ACC112 (cell line): ENCODE measurements at regions not wholly inside any gene's neighbourhood (a gene's known extent, or its start where the extent isn't known, plus 50 kb on each side); places are given as distances from the start of the nearest gene placed in this dataset.

Experiments used
- H2AFZ ChIP-seq: fragments of 200-600 bp; sonication (generic); one replicate; pipeline ENCODE4 v1.6.0; 2017; ENCODE audit warnings: antibody characterized with exemption, low read length; ENCODE audit not compliant: unreplicated experiment
- H3K27ac ChIP-seq: fragments of 200-600 bp; sonication (generic); 2 replicates; pipeline ENCODE4 v1.5.1; 2014; ENCODE audit warnings: low read depth, mild to moderate bottlenecking, antibody characterized with exemption, low read length, moderate library complexity
- H3K27me3 ChIP-seq: fragments of 200-600 bp; sonication (generic); 2 replicates; pipeline ENCODE4 v1.6.1; 2014; ENCODE audit warnings: mild to moderate bottlenecking, antibody characterized with exemption, low read length, moderate library complexity, mixed read lengths; ENCODE audit not compliant: insufficient read depth
- H3K36me3 ChIP-seq: fragments of 200-600 bp; sonication (generic); 2 replicates; pipeline ENCODE4 v1.6.1; 2016; ENCODE audit warnings: mild to moderate bottlenecking, antibody characterized with exemption, low read length, moderate library complexity, mixed read lengths; ENCODE audit not compliant: insufficient read depth
- H3K4me1 ChIP-seq: fragments of 200-600 bp; sonication (generic); one replicate; pipeline ENCODE4 v1.6.1; 2016; ENCODE audit warnings: low read length, mixed read lengths; ENCODE audit not compliant: insufficient read depth, unreplicated experiment, control insufficient read depth
- H3K4me3 ChIP-seq: fragments of 200-600 bp; sonication (generic); 2 replicates; pipeline ENCODE4 v1.5.1; 2014; ENCODE audit warnings: mild to moderate bottlenecking, low read depth, low read length
- H3K79me2 ChIP-seq: fragments of 200-600 bp; sonication (generic); one replicate; pipeline ENCODE4 v1.6.0; 2016; ENCODE audit warnings: low read length; ENCODE audit not compliant: control insufficient read depth, unreplicated experiment, insufficient read depth

GRCh38 chr17:56648321-56648720, 54.8 kb downstream of the NOG start:
- Histone ChIP-seq H3K79me2 (no peaks in the 10 kb centered on the region), H3K36me3 (no peaks in the 10 kb centered on the region), H3K27me3 (peaks cover 52% of the 10 kb centered on the region), H3K4me1 (no peaks in the 10 kb centered on the region), H3K27ac (no peak overlapping the region), H2AFZ (no peak overlapping the region), H3K4me3 (no peak overlapping the region)

- peaks cover 47% of the 10 kb centered on the region for H3K27me3 ChIP-seq
- H3K4me3 ChIP-seq = no peak overlapping the region
- no peak overlapping the region for H3K27ac ChIP-seq
- H2AFZ ChIP-seq = no peak overlapping the region
- no peaks in the 10 kb centered on the region for H3K79me2 ChIP-seq
- no peaks in the 10 kb centered on the region for H3K4me1 ChIP-seq
- no peaks in the 10 kb centered on the region for H3K36me3 ChIP-seq
Observed at GRCh38 chr17:56648806-56649205, 55.3 kb downstream of the NOG start.

DNA sequence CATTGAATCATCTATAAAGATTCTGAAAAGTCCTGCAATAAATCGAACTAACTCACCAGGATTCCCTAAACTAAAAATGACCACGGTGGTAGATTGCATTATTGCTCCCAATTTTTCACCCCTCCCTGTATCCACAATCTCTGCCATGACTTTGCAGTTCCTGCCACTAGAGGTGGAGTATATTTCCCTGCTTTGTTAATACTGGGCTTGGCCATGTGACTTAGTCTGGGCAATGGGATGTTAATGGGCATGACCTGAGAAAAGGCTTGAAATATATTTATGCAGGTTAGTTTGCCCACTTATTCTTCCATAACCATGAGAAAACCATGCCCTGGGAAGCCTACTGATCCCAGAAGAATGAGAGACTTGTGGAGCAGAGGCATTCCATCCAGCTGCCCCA, 59.1 kb downstream of the NOG start:
- Histone ChIP-seq H3K79me2 (no peaks in the 10 kb centered on the region), H3K4me3 (no peak overlapping the region), H3K27me3 (peaks cover 24% of the 10 kb centered on the region), H3K36me3 (no peaks in the 10 kb centered on the region), H3K4me1 (no peaks in the 10 kb centered on the region), H3K27ac (no peak overlapping the region), H2AFZ (no peak overlapping the region)

- Histone ChIP-seq H3K27me3 (peaks cover 17% of the 10 kb centered on the region; the same call in 1 of the 2 replicates), H3K4me1 (no peaks in the 10 kb centered on the region), H3K79me2 (no peaks in the 10 kb centered on the region), H3K4me3 (no peak overlapping the region), H2AFZ (no peak overlapping the region), H3K36me3 (no peaks in the 10 kb centered on the region), H3K27ac (no peak overlapping the region)
Observed at GRCh38 chr17:56653877-56654276, 60.4 kb downstream of the NOG start.

- H3K36me3 ChIP-seq = no peaks in the 10 kb centered on the region
- H3K27me3 ChIP-seq = peaks cover 21% of the 10 kb centered on the region; the same call in 1 of the 2 replicates
- no peaks in the 10 kb centered on the region for H3K4me1 ChIP-seq
- H3K4me3 ChIP-seq = no peak overlapping the region
- no peak overlapping the region for H3K27ac ChIP-seq
- no peak overlapping the region for H2AFZ ChIP-seq
- H3K79me2 ChIP-seq = no peaks in the 10 kb centered on the region
Observed at GRCh38 chr17:56656701-56657327, 63.3 kb downstream of the NOG start.

GRCh38 chr17:56658648-56659047, 65.1 kb downstream of the NOG start:
- peaks cover 23% of the 10 kb centered on the region; the same call in 1 of the 2 replicates for H3K27me3 ChIP-seq
- H3K27ac ChIP-seq = no peak overlapping the region
- no peaks in the 10 kb centered on the region for H3K36me3 ChIP-seq
- H2AFZ ChIP-seq = no peak overlapping the region
- no peak overlapping the region for H3K4me3 ChIP-seq
- H3K4me1 ChIP-seq = no peaks in the 10 kb centered on the region
- H3K79me2 ChIP-seq = no peaks in the 10 kb centered on the region

DNA sequence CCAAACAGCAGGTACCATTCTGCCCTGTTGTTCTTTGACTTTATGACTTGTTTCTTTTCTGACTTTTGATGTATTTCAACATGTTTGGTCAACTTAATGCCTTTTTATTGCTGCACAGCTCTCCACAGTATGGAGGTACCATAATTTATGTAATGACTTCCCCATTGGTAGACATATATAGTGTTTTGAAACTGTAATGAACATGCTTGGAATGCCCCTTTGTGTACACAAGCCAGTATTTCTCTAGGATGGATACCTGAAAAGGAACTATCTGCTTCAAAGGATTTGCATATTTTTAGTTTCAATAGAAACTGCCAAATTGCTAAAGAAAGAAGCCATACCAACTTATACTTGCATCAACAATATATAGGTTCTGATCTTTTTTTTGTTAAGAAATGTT, 66.1 kb downstream of the NOG start:
- Histone ChIP-seq H3K36me3 (no peaks in the 10 kb centered on the region), H3K4me3 (no peak overlapping the region), H3K4me1 (no peaks in the 10 kb centered on the region), H3K27ac (no peak overlapping the region), H3K27me3 (peaks cover 26% of the 10 kb centered on the region; the same call in 1 of the 2 replicates), H3K79me2 (no peaks in the 10 kb centered on the region), H2AFZ (no peak overlapping the region)

DNA sequence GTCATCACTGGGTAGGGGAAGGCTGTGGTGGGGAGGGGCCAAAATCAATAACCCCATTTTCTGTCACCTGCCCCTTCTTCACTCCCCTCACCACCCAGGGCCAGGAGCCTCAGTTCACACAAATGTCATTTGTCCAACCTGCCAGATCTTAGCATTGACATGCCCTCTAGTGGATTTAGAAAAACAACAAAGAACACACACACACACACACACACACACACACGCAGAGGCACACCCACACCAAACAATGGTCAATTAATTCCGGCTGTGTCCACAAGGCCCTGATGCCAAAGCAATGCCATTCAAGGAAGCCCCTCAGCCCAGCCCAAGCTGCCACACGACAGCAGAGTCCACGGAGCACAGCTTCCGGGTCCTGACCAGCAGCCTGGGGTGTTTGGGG, 68.4 kb downstream of the NOG start:
- H3K36me3 ChIP-seq = no peaks in the 10 kb centered on the region

GRCh38 chr17:56665864-56666263, 72.4 kb downstream of the NOG start:
- no peaks in the 10 kb centered on the region for H3K36me3 ChIP-seq
- H3K79me2 ChIP-seq = no peaks in the 10 kb centered on the region
- H3K27ac ChIP-seq = no peak overlapping the region
- H2AFZ ChIP-seq = no peak overlapping the region
- H3K4me3 ChIP-seq = no peak overlapping the region
- H3K27me3 ChIP-seq = peaks cover 64% of the 10 kb centered on the region
- H3K4me1 ChIP-seq = no peaks in the 10 kb centered on the region

More for the DNA sequence above, 68.4 kb downstream of the NOG start:
- Histone ChIP-seq H3K79me2 (no peaks in the 10 kb centered on the region), H3K4me1 (no peaks in the 10 kb centered on the region), H3K4me3 (no peak overlapping the region), H2AFZ (no peak overlapping the region), H3K27me3 (peaks cover 40% of the 10 kb centered on the region), H3K27ac (no peak overlapping the region)

GRCh38 chr17:56667925-56668458, 74.5 kb downstream of the NOG start:
- Histone ChIP-seq H3K27me3 (peaks cover 64% of the 10 kb centered on the region), H3K4me3 (no peak overlapping the region), H3K4me1 (no peaks in the 10 kb centered on the region), H3K79me2 (no peaks in the 10 kb centered on the region), H2AFZ (no peak overlapping the region), H3K27ac (no peak overlapping the region), H3K36me3 (no peaks in the 10 kb centered on the region)

GRCh38 chr17:56672195-56672594, 78.7 kb downstream of the NOG start:
- H2AFZ ChIP-seq = no peak overlapping the region
- H3K36me3 ChIP-seq = no peaks in the 10 kb centered on the region
- H3K27me3 ChIP-seq = peaks cover 71% of the 10 kb centered on the region
- H3K4me3 ChIP-seq = no peak overlapping the region
- no peaks in the 10 kb centered on the region for H3K79me2 ChIP-seq
- H3K27ac ChIP-seq = no peak overlapping the region
- no peaks in the 10 kb centered on the region for H3K4me1 ChIP-seq
